ENCODE measurements at regions not wholly inside any gene's neighbourhood (a gene's known extent, or its start where the extent isn't known, plus 50 kb on each side); places are given as distances from the start of the nearest gene placed in this dataset.

- TF ChIP-seq POLR2AphosphoS5 (IDR thresholded peaks at IDR 0.05; ENCODE audit: low read depth, low read length), result no peak
- TF ChIP-seq TAF1 (IDR thresholded peaks at IDR 0.05; ENCODE audit: borderline replicate concordance, low read depth, low read length), result no peak
These were observed 778.4 kb upstream of the FRG1 start for GRCh38 chr4:189162073-189162789.

All from GM12892 (cell line).